ENCODE measurements at regions not wholly inside any gene's neighbourhood (a gene's known extent, or its start where the extent isn't known, plus 50 kb on each side); places are given as distances from the start of the nearest gene placed in this dataset.

- Histone ChIP-seq H3K9ac (ENCODE audit: low read depth in 1 of 2, low read length in 2 of 2) (no peak overlapping the region), H3K4me3 (ENCODE audit: low read depth in 1 of 3, low read length in 3 of 3) (no peak overlapping the region), H3K27me3 (ENCODE audit: control insufficient read depth in 4 of 4, insufficient read depth in 4 of 4, low read length in 3 of 4) (peaks cover 0 to 3% (median 0%) of the 10 kb centered on the region in 4 donors), H3K4me1 (ENCODE audit: control insufficient read depth in 4 of 4, insufficient read depth in 4 of 4, low read length in 3 of 4) (no peaks in the 10 kb centered on the region), H3K9me3 (ENCODE audit: control insufficient read depth in 4 of 4, low read length in 3 of 4) (no peaks in the 10 kb centered on the region), H3K36me3 (ENCODE audit: control insufficient read depth in 4 of 4, insufficient read depth in 3 of 4, low read depth in 1 of 4, low read length in 3 of 4) (no peaks in the 10 kb centered on the region), H3K27ac (ENCODE audit: low read depth in 1 of 2, low read length in 2 of 2) (no peak overlapping the region)
- TF ChIP-seq HNF4G (IDR thresholded peaks at IDR 0.05) = no peak
- TF ChIP-seq HNF4A (conservative IDR thresholded peaks at IDR 0.05) = no peak
- TF ChIP-seq NR2F2 (IDR thresholded peaks at IDR 0.05) = no peak
- TF ChIP-seq ZBTB33 (IDR thresholded peaks at IDR 0.05) = no peak
- TF ChIP-seq EGR1 (IDR thresholded peaks at IDR 0.05; ENCODE audit: low read depth in 2 of 2) = no peak
- no peak for TF ChIP-seq YY1 (IDR thresholded peaks at IDR 0.05)
- 87% methylated on average over 2 of the region's 2 CpGs for WGBS
- DNase-seq (ENCODE audit: low spot score) = no peak
These were observed 99.3 kb upstream of the LMNTD1 start for GRCh38 chr12:25652371-25652770.

GRCh38 chr12:25653487-25654175 lies 100.5 kb upstream of the LMNTD1 start:
- no peaks in the 10 kb centered on the region for H3K9me3 ChIP-seq (ENCODE audit: control insufficient read depth in 4 of 4, low read length in 3 of 4)
- TF ChIP-seq REST (IDR thresholded peaks at IDR 0.05) (no peak), YY1 (IDR thresholded peaks at IDR 0.05) (no peak), JUND (IDR thresholded peaks at IDR 0.05) (no peak), EGR1 (IDR thresholded peaks at IDR 0.05; ENCODE audit: low read depth in 2 of 2) (no peak), GABPA (IDR thresholded peaks at IDR 0.05 in 1 of 2, conservative IDR thresholded peaks at IDR 0.05 in 1 of 2) (no peak), HNF4G (IDR thresholded peaks at IDR 0.05) (no peak)
- H3K27ac ChIP-seq (ENCODE audit: low read depth in 1 of 2, low read length in 2 of 2) = no peak overlapping the region
- H3K27me3 ChIP-seq (ENCODE audit: control insufficient read depth in 4 of 4, insufficient read depth in 4 of 4, low read length in 3 of 4) = peaks cover 0 to under 1% (median 0%) of the 10 kb centered on the region in 4 donors
- H3K36me3 ChIP-seq (ENCODE audit: control insufficient read depth in 4 of 4, insufficient read depth in 3 of 4, low read depth in 1 of 4, low read length in 3 of 4) = no peaks in the 10 kb centered on the region
- H3K9ac ChIP-seq (ENCODE audit: low read depth in 1 of 2, low read length in 2 of 2) = no peak overlapping the region
- WGBS = 73% methylated on average over 8 of the region's 8 CpGs
- DNase-seq (ENCODE audit: low spot score) = no peak
- H3K4me3 ChIP-seq (ENCODE audit: low read depth in 1 of 3, low read length in 3 of 3) = no peak overlapping the region
- no peaks in the 10 kb centered on the region for H3K4me1 ChIP-seq (ENCODE audit: control insufficient read depth in 4 of 4, insufficient read depth in 4 of 4, low read length in 3 of 4)

- WGBS = 86% methylated on average over 5 of the region's 5 CpGs
- H3K4me3 ChIP-seq (ENCODE audit: low read depth in 1 of 3, low read length in 3 of 3) = no peak overlapping the region
- no peak overlapping the region for H3K27ac ChIP-seq (ENCODE audit: low read depth in 1 of 2, low read length in 2 of 2)
- H3K9ac ChIP-seq (ENCODE audit: low read depth in 1 of 2, low read length in 2 of 2) = no peak overlapping the region
- no peaks in the 10 kb centered on the region for H3K4me1 ChIP-seq (ENCODE audit: control insufficient read depth in 4 of 4, insufficient read depth in 4 of 4, low read length in 3 of 4)
- no peaks in the 10 kb centered on the region for H3K9me3 ChIP-seq (ENCODE audit: control insufficient read depth in 4 of 4, low read length in 3 of 4)
- DNase-seq (ENCODE audit: low spot score) = no peak
- no peaks in the 10 kb centered on the region for H3K27me3 ChIP-seq (ENCODE audit: control insufficient read depth in 4 of 4, insufficient read depth in 4 of 4, low read length in 3 of 4)
- TF ChIP-seq YY1 (IDR thresholded peaks at IDR 0.05) (no peak), NR2F2 (IDR thresholded peaks at IDR 0.05) (no peak), HNF4G (IDR thresholded peaks at IDR 0.05) (no peak), REST (IDR thresholded peaks at IDR 0.05) (no peak), FOXA2 (IDR thresholded peaks at IDR 0.05) (no peak), HNF4A (conservative IDR thresholded peaks at IDR 0.05) (no peak), MAX (IDR thresholded peaks at IDR 0.05) (no peak), CTCF (IDR thresholded peaks at IDR 0.05; ENCODE audit: low read depth, low read length, missing input control) (no peak), SP1 (IDR thresholded peaks at IDR 0.05) (no peak)
- no peaks in the 10 kb centered on the region for H3K36me3 ChIP-seq (ENCODE audit: control insufficient read depth in 4 of 4, insufficient read depth in 3 of 4, low read depth in 1 of 4, low read length in 3 of 4)
These were observed 102.6 kb upstream of the LMNTD1 start for GRCh38 chr12:25655702-25656101.

Data from liver (tissue), 8 donors.